PFSK-1 (cell line): ENCODE measurements at regions not wholly inside any gene's neighbourhood (a gene's known extent, or its start where the extent isn't known, plus 50 kb on each side); places are given as distances from the start of the nearest gene placed in this dataset.

Experiments
- POLR2AphosphoS5 ChIP-seq: IDR thresholded peaks from 2 replicates; pipeline ENCODE4 v1.6.1; 2012; ENCODE audit warnings: low read depth, mild to moderate bottlenecking, control low read depth, low read length, moderate library complexity
- SIN3A ChIP-seq: IDR thresholded peaks from 2 replicates; pipeline ENCODE4 v1.6.1; 2012; ENCODE audit warnings: mild to moderate bottlenecking, low read length, moderate library complexity, borderline replicate concordance; ENCODE audit not compliant: insufficient read depth

- TF ChIP-seq SIN3A = no peak
- TF ChIP-seq POLR2AphosphoS5 = no peak
Observed at GRCh38 chr1:181392613-181393220, 90.6 kb upstream of the CACNA1E start.
